Heart right ventricle (tissue), 16 donors: ENCODE measurements at regions not wholly inside any gene's neighbourhood (a gene's known extent, or its start where the extent isn't known, plus 50 kb on each side); places are given as distances from the start of the nearest gene placed in this dataset.

Experiments
- ATAC-seq, 8 donors: fragments of 200-7000 bp; cut with Tn5 transposase; one replicate each; pipeline ENCODE4 v1.9.1; 2020; ENCODE audit warnings: mild to moderate bottlenecking in 8 of 8, moderate library complexity in 8 of 8, moderate number of reproducible peaks in 1 of 8
- DNase-seq, 2 donors: peaks; one replicate each; pipeline ENCODE4 v3.0.0-alpha.2; 2020
- H3K27ac ChIP-seq, 10 donors: fragments of 200-600 bp; sonication (generic) in 2 of 10; one replicate each; pipeline versions ENCODE4 v1.5.0 to v1.8.0; 2020 to 2022; ENCODE audit warnings: mild to moderate bottlenecking in 3 of 10
- H3K27me3 ChIP-seq, 7 donors: fragments of 200-600 bp; one replicate each; pipeline ENCODE4 v1.8.0; 2021 to 2022; ENCODE audit warnings: mild to moderate bottlenecking in 2 of 7
- H3K36me3 ChIP-seq, 9 donors: fragments of 200-600 bp; sonication (generic) in 1 of 9; one replicate each; pipeline versions ENCODE4 v1.5.0 to v1.8.0; 2020 to 2022; ENCODE audit warnings: mild to moderate bottlenecking in 2 of 9
- H3K4me1 ChIP-seq, 9 donors: fragments of 200-600 bp; sonication (generic) in 1 of 9; one replicate each; pipeline versions ENCODE4 v1.5.0 to v1.8.0; 2020 to 2022; ENCODE audit warnings: mild to moderate bottlenecking in 4 of 9
- H3K4me3 ChIP-seq, 10 donors: fragments of 200-600 bp; sonication (generic) in 2 of 10; one replicate each; pipeline versions ENCODE4 v1.5.0 to v1.8.0; 2020 to 2022; ENCODE audit warnings: mild to moderate bottlenecking in 7 of 10, moderate library complexity in 2 of 10
- H3K9me3 ChIP-seq, 11 donors: fragments of 200-600 bp in 10 of 11; sonication (generic) in 2 of 11; one replicate each; pipeline versions ENCODE4 v1.5.0 to v1.8.0; 2013 to 2022; ENCODE audit warnings: mild to moderate bottlenecking in 2 of 11, control low read depth in 1 of 11, moderate library complexity in 1 of 11
- CTCF ChIP-seq, 9 donors: fragments of 200-600 bp; sonication (generic) in 2 of 9; IDR thresholded peaks; one replicate each; pipeline versions ENCODE4 v1.5.0 to v1.8.0; 2021 to 2022; ENCODE audit warnings: antibody characterized with exemption in 9 of 9, mild to moderate bottlenecking in 5 of 9, moderate library complexity in 1 of 9
- WGBS, 2 donors: extraction: QIAGEN DNeasy Blood & Tissue Kit; methylation state at CpG; one replicate each; pipeline ENCODE4 v1.1.7; 2013; ENCODE audit warnings: inconsistent platforms in 1 of 2; 5-methylcytosine and 5-hydroxymethylcytosine counted together
- intact Hi-C, 10 donors: fragments of 100-400 bp; cut with DNase I; formaldehyde crosslinking; loops; one replicate each; pipeline versions ENCODE4 v1.11.1 to v1.14.2; 2022
- donor health status: Arrhythmogenic right ventricular cardiomyopathy.
- donor health status: ischemic (EF 13 %, LVEDD 7.1; RV severe dilation, severe dysfunction).
- donor health status: healthy with polysubstance abuse.
- donor health status: DM: no; HTN: yes; CAD: no.
- donor health status: DM: no; HTN: no; CAD: no.
- donor health status: ischemic (EF 25% LVEDD 6.9; RV normal size, moderate dysfunction).
- donor health status: ischemic (EF 25% LVEDD 5.7; RV mildly dilated, moderate dysfunction).
- donor health status: healthy.
- donor health status: DM: yes; HTN: yes; CAD: no.
- donor health status: Ischemic cardiomyopathy.
- donor health status: ischemic (EF 35%, LVEDD 5.7; RV mildly dilated, moderate dysfunction).
- donor health status: nonischemic (EF 11% LVEDD 7.7; RV severe dilation, severe dysfunction).
- donor health status: DM: yes; HTN: yes; CAD: no.
- donor health status: PGD.
- donor health status: ischemic (EF 29% LVEDD 5.4; RV normal size, mild dysfunction).
- donor health status: nonischemic (EF 23%, LVEDD 6.1; RV moderate dilation, normal function).

GRCh38 chr15:91472316-91472756 is 372.3 kb downstream of the SV2B start:
- H3K27me3 ChIP-seq = no peaks in the 10 kb centered on the region
- no peak overlapping the region for H3K4me3 ChIP-seq
- H3K27ac ChIP-seq = peak overlapping the region in 1 of 10 donors; percentile 0
- H3K4me1 ChIP-seq = peaks cover 0 to 9% (median 0%) of the 10 kb centered on the region in 9 donors
- H3K36me3 ChIP-seq = no peaks in the 10 kb centered on the region
- no peak for TF ChIP-seq CTCF (IDR thresholded peaks at IDR 0.05)
- ATAC-seq (no peak), DNase-seq (no peak)
- intact Hi-C loops = no loop called here
- H3K9me3 ChIP-seq = no peaks in the 10 kb centered on the region
- 36 to 47% methylated on average over 3 of the region's 3 CpGs for WGBS, 2 donors

GRCh38 chr15:91473894-91474545 is 374.0 kb downstream of the SV2B start:
- Histone ChIP-seq H3K36me3 (no peaks in the 10 kb centered on the region), H3K4me3 (no peak overlapping the region), H3K4me1 (peaks cover 0 to 8% (median 0%) of the 10 kb centered on the region in 9 donors), H3K9me3 (no peaks in the 10 kb centered on the region), H3K27ac (no peak overlapping the region), H3K27me3 (no peaks in the 10 kb centered on the region)
- TF ChIP-seq CTCF (IDR thresholded peaks at IDR 0.05) = no peak
- intact Hi-C loops = no loop called here
- 62 to 70% methylated on average over 3 of the region's 3 CpGs for WGBS, 2 donors
- DNase-seq = no peak
- ATAC-seq = no peak

- no peak for ATAC-seq
- H3K27me3 ChIP-seq = no peaks in the 10 kb centered on the region
Observed at GRCh38 chr15:91476861-91477260, 376.6 kb upstream of the SLCO3A1 start.

GRCh38 chr15:91478717-91479191 is 374.8 kb upstream of the SLCO3A1 start:
- Histone ChIP-seq H3K36me3 (no peaks in the 10 kb centered on the region), H3K27ac (no peak overlapping the region), H3K9me3 (no peaks in the 10 kb centered on the region), H3K27me3 (no peaks in the 10 kb centered on the region), H3K4me1 (no peaks in the 10 kb centered on the region), H3K4me3 (no peak overlapping the region)
- TF ChIP-seq CTCF (IDR thresholded peaks at IDR 0.05) = no peak
- ATAC-seq (no peak), DNase-seq (no peak)
- WGBS, 2 donors = 63 to 67% methylated on average over 6 of the region's 6 CpGs
- intact Hi-C loops = no loop called here

More at GRCh38 chr15:91476861-91477260, 376.6 kb upstream of the SLCO3A1 start:
- 87 to 91% methylated on average over 5 of the region's 5 CpGs for WGBS, 2 donors
- DNase-seq = no peak
- Histone ChIP-seq H3K36me3 (no peaks in the 10 kb centered on the region), H3K4me3 (no peak overlapping the region), H3K27ac (no peak overlapping the region), H3K4me1 (no peaks in the 10 kb centered on the region), H3K9me3 (no peaks in the 10 kb centered on the region)
- TF ChIP-seq CTCF (IDR thresholded peaks at IDR 0.05) = no peak
- intact Hi-C loops = no loop called here
